ENCODE measurements at regions not wholly inside any gene's neighbourhood (a gene's known extent, or its start where the extent isn't known, plus 50 kb on each side); places are given as distances from the start of the nearest gene placed in this dataset.
"Not testable (repeated sequence)": the region's sequence is repeated elsewhere in the genome, so short reads cannot be mapped to it uniquely, and the experiment has no call there.

DNA sequence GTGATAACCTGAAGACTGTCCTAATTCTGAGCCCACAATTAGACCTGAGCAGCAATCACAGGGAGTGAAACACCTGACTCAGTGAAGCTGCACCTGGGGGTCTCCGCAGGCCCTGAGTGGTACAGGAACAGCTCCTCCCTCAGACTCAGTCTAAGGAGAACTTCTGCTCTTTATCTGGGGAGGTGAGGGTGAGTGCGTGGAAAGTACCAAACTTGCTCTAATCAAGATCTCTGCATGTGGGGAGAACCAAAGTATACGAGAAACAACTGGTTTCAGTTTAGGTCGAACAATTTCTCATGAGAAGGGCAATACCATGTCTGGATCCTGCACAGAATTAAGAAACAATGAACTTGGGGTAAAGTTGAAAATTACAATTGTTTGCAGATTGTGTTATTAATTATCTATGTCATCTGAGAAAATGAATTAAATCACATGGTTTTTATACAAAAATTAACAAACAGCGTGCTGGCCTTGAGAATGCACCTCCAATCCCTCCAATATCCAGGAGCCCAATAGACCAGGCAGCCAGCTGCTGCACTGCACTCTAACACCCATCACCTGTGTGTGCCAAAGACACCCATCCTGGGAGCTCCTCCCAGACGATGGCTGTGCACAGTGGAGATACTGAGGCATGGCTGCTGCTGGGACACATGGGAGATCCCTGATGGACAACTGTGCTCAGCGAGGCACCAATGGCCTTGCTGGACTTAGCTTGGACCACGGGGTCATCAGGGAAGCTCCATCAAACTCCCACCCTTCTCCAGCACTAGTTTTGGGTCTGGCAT is 828.8 kb downstream of the TMEM121 start:
- H3K9me3 Mint-ChIP-seq, POLR2A ChIA-PET, ATAC-seq, DNase-seq, H3K4me1 Mint-ChIP-seq, H3K27ac Mint-ChIP-seq, H3K36me3 Mint-ChIP-seq, H3K4me3 Mint-ChIP-seq: not testable (repeated sequence)
- peaks cover 5 to 34% (median 18%) of the 10 kb centered on the region in 5 donors for H3K27me3 Mint-ChIP-seq

DNA sequence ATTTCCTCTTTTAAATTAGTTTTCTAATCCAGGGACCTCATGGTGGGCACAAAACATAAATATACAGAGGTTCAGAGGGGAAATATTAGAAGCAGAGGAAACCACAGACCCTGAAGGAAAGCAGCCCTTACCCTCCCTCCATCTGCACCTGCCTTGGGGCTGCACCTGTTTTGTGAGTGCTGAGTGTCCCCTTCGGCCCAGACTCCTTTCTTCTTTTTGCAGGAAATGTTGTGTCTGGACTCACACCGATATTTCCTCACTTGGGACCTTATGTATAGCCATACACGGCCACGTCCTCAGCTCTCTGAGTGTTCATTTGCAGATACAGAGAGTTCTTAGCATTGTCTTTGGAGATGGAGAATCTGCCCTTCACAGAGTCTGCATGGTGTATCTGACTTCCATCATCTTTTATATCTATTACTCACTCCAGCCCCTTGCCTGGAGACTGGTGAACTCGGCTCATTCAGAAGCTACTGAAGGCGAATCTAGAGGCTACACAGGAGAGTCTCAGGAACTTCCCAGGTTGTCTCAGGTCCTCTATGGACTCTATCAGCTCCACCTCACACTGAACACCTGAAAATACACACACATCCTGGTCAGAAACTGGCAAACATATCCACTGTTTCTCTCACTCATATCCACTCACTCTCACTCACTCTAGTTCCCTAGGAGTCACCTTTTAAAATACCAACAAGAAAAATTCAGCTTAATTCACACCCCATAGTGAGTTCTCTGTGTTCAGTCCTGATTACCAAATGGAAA is 829.7 kb downstream of the TMEM121 start:
- ATAC-seq, DNase-seq, POLR2A ChIA-PET, H3K4me3 Mint-ChIP-seq, H3K4me1 Mint-ChIP-seq, H3K9me3 Mint-ChIP-seq, H3K36me3 Mint-ChIP-seq: not testable (repeated sequence)
- peak overlapping the region in 1 of 10 donors; percentile 78 for H3K27ac Mint-ChIP-seq
- peaks cover 5 to 39% (median 14%) of the 10 kb centered on the region in 5 donors for H3K27me3 Mint-ChIP-seq

DNA sequence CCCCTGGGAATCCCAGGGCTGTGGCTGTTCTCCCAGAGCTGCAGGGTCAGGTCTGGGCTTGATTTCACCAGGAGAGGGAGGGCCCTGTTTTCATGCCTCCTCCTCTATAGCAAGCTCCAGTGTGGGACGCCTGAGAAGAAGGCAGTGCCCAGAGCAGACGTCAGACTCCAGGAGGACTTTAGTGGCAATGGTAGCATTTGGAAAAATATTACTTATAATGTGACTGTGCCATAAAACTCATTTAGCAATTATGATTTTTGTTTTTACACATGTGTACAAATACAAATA is 830.2 kb downstream of the TMEM121 start:
- ATAC-seq, DNase-seq, H3K9me3 Mint-ChIP-seq, POLR2A ChIA-PET, H3K4me3 Mint-ChIP-seq, H3K36me3 Mint-ChIP-seq, H3K4me1 Mint-ChIP-seq: not testable (repeated sequence)
- H3K27ac Mint-ChIP-seq = peak overlapping the region in 1 of 10 donors; percentile 78
- H3K27me3 Mint-ChIP-seq = peaks cover 3 to 44% (median 13%) of the 10 kb centered on the region in 5 donors

DNA sequence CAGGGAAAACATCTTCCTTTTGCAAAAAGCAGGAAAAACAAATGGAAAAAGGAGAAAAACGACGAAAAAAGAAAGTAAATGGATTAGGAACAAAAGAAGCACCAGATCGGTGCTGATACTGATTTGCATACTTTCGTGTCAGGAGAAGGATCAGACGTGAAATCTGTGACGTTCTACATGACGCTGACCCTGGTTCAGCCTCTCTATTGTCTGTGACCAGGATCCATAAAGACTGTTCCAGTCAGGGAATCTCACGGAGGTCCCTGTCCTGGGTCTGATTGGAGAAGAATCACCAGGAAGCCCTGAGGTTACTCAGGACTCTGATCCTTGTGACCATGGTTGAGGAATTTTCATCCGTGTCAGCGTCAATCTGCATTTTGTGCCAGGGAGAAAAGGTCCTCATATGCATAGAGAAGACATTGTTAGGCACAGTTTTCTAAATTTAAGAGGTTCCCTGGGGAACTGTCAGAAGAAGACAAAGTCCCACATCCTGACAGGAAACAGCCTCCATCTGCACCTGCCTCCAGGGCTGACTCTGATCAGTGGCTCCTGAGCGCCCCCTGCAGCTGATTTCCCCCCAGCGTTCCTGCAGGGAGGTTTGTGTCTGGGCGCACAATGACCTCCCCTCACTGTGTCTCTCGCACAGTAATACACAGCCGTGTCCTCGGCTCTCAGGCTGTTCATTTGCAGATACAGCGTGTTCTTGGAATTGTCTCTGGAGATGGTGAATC is 832.9 kb downstream of the TMEM121 start:
- peak in 1 of 2 donors; percentile 32 for ATAC-seq
- DNase-seq = peak in 3 of 10 donors; percentile 27 to 49 (median 36)
- H3K4me1 Mint-ChIP-seq, H3K27ac Mint-ChIP-seq, H3K36me3 Mint-ChIP-seq, H3K9me3 Mint-ChIP-seq, H3K4me3 Mint-ChIP-seq, POLR2A ChIA-PET: not testable (repeated sequence)
- H3K27me3 Mint-ChIP-seq = peaks cover 4 to 39% (median 11%) of the 10 kb centered on the region in 5 donors

DNA sequence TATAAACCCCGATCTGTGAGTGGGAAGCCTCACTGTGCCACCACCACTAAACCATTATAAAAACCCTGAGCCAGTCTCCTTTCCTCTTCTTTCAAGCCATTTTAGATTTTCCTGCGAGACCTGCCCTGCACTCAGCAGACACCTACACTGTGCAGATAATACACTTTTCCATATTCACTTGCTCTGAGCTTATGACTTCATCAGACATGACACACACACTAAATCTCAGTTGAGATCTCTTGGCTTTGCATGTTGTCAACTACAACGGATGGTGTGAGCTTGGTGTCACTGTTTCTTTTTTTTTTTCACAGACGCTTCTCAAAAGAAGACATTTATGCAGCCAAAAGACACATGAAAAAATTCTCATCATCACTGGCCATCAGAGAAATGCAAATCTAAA is 839.0 kb downstream of the TMEM121 start:
- H3K9me3 Mint-ChIP-seq, ATAC-seq, H3K4me3 Mint-ChIP-seq, H3K27ac Mint-ChIP-seq, H3K36me3 Mint-ChIP-seq, H3K4me1 Mint-ChIP-seq, POLR2A ChIA-PET, DNase-seq: not testable (repeated sequence)
- H3K27me3 Mint-ChIP-seq = peaks cover 1 to 39% (median 11%) of the 10 kb centered on the region in 5 donors

DNA sequence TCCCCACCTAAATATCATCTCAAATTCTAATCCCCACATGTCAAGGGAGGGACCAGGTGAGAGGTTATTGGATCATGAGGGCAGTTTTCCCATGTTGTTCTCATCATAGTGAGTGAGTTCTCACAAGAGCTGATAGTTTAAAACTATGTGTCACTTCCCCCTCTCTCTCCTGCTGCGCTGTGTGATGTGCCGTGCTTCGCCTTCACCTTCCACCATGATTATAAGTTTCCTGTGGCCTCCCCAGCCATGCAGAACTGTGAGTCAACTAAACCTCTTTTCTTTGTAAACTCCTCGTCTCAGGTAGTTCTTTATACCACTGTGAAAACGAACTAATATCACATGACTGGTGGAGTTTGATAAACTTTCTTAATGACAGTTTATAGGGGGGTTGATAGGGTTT is 839.5 kb downstream of the TMEM121 start:
- DNase-seq, H3K4me1 Mint-ChIP-seq, H3K4me3 Mint-ChIP-seq, H3K27ac Mint-ChIP-seq, H3K36me3 Mint-ChIP-seq, H3K9me3 Mint-ChIP-seq, ATAC-seq, POLR2A ChIA-PET: not testable (repeated sequence)
- H3K27me3 Mint-ChIP-seq = peaks cover 1 to 41% (median 14%) of the 10 kb centered on the region in 5 donors

DNA sequence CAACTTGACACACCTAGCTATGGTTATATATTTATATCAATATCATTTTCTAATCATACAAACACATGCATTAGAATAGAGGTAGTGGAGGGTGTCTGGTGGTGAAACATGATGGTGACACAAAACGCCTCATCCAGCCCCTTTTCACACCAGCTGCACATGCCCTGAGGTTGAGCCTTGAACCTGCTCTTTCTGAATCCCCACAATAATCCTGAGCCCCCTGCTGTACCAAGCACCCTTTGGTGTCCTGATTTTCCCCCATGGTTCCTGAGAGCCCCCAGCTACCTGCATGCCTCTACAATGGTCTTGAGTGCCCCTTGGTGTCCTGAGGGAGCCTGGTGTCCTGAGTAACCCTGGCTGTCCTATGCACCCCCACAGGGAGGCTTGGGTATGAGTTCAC is 840.6 kb downstream of the TMEM121 start:
- peaks cover 1 to 35% (median 14%) of the 10 kb centered on the region in 5 donors for H3K27me3 Mint-ChIP-seq
- H3K27ac Mint-ChIP-seq, H3K4me1 Mint-ChIP-seq, POLR2A ChIA-PET, H3K4me3 Mint-ChIP-seq, ATAC-seq, DNase-seq, H3K36me3 Mint-ChIP-seq, H3K9me3 Mint-ChIP-seq: not testable (repeated sequence)

DNA sequence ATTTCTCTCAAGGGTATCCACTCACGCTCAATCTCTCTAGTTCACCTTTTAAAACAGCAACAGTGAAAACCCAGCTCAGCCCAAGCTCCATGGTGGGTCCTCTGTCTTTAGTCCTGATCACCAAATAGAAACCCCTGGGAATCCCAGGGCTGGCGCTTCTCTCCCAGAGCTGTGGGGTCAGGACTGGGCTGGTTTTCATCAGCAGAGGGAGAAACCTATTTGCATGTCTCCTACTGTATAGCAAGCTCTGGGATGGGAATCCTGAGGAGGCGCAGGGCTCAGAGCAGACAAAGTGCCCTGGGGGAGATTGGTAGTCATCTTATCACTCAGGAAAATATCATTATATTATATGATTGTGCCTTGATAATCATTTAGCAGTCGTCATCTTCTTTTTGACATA is 843.1 kb downstream of the TMEM121 start:
- H3K36me3 Mint-ChIP-seq, DNase-seq, ATAC-seq, H3K9me3 Mint-ChIP-seq, H3K27ac Mint-ChIP-seq, H3K4me3 Mint-ChIP-seq, POLR2A ChIA-PET: not testable (repeated sequence)
- Mint-ChIP-seq H3K4me1 (peaks cover 8 to 18% (median 16%) of the 10 kb centered on the region in 4 donors), H3K27me3 (peaks cover 1 to 33% (median 13%) of the 10 kb centered on the region in 5 donors)

DNA sequence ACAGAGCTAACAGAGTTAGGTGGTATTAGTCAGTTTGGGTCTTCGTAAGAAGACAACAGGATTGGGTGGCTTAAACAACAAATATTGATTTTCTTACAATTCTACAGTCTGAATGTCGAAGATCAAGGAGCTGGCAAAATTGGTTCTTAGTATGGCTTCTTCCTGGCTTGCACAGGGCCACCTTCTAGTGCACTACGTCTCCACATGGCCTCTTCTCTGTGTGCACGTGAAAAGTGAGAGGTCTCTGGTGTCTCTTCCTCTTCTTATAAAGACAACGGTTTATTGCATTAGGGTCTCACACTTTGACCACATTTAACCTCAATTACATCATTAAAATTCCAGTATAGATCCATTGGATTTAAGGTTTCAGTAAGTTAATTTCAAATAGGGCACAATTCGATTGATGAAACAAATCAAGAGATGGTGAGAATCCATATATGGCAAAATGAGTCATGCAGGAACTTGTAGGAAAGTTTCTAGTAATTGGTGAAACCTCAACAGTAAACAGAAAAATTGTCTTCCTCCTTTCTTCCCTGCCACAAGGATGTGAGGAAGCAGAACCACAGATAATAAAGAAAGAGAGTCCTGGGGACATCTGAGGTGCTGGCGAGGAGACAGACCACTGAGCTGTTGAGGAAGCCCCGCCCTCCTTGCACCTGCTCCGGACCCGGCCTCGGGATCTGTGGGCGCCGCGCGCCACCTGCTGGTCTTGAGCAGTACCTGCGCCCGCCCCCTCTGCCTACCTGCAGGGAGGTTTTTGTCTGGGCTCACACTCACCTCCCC is 846.7 kb downstream of the TMEM121 start:
- POLR2A ChIA-PET = no interaction called here
- Mint-ChIP-seq H3K27me3 (peaks cover 3 to 22% (median 10%) of the 10 kb centered on the region in 5 donors), H3K27ac (peak overlapping the region in 5 of 10 donors; percentile 16 to 82 (median 66)), H3K36me3 (no peaks in the 10 kb centered on the region), H3K9me3 (no peaks in the 10 kb centered on the region), H3K4me1 (peaks cover 10 to 18% (median 17%) of the 10 kb centered on the region in 4 donors), H3K4me3 (peak overlapping the region; percentile 12 to 75 (median 62))
- DNase-seq (peak; percentile 66 to 87 (median 74)), ATAC-seq (peak; percentile 96 to 98)

DNA sequence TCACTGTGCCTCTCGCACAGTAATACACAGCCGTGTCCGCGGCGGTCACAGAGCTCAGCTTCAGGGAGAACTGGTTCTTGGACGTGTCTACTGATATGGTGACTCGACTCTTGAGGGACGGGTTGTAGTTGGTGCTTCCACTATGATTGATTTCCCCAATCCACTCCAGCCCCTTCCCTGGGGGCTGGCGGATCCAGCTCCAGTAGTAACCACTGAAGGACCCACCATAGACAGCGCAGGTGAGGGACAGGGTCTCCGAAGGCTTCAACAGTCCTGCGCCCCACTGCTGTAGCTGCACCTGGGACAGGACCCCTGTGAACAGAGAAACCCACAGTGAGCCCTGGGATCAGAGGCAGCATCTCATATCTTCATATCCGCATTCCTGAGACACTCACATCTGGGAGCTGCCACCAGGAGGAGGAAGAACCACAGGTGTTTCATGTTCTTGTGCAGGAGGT is 847.3 kb downstream of the TMEM121 start:
- ATAC-seq, H3K36me3 Mint-ChIP-seq, H3K9me3 Mint-ChIP-seq, POLR2A ChIA-PET, DNase-seq: not testable (repeated sequence)
- Mint-ChIP-seq H3K27ac (peak overlapping the region in 3 of 10 donors; percentile 21 to 82 (median 71)), H3K27me3 (peaks cover 3 to 22% (median 9%) of the 10 kb centered on the region in 5 donors), H3K4me1 (peaks cover 10 to 18% (median 17%) of the 10 kb centered on the region in 4 donors), H3K4me3 (peak overlapping the region in 9 of 10 donors; percentile 12 to 75 (median 59))

DNA sequence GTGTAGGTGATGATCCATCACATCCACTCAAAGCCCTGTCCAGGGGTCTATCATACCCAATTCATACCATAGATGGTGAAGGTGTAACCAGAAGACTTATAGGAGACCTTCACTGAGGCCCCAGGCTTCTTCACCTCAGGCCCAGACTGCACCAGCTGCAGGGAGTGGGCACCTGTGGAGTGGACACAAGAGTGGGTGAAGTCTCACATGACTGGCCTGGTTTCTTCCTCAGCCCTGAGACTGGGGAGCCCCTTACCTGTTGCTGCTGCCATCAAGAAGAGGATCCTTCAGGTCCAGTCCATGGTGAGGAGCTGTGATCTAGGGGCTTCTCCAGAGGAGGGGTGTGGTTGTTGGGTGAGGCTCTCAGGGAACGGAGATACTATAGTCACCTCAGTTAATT is 851.0 kb downstream of the TMEM121 start:
- Mint-ChIP-seq H3K27ac (no peak overlapping the region), H3K27me3 (peaks cover 5 to 16% (median 10%) of the 10 kb centered on the region in 5 donors), H3K36me3 (no peaks in the 10 kb centered on the region), H3K4me3 (no peak overlapping the region), H3K9me3 (no peaks in the 10 kb centered on the region), H3K4me1 (peaks cover 13 to 18% (median 17%) of the 10 kb centered on the region in 4 donors)
- DNase-seq (no peak), ATAC-seq (no peak)
- POLR2A ChIA-PET = no interaction called here

DNA sequence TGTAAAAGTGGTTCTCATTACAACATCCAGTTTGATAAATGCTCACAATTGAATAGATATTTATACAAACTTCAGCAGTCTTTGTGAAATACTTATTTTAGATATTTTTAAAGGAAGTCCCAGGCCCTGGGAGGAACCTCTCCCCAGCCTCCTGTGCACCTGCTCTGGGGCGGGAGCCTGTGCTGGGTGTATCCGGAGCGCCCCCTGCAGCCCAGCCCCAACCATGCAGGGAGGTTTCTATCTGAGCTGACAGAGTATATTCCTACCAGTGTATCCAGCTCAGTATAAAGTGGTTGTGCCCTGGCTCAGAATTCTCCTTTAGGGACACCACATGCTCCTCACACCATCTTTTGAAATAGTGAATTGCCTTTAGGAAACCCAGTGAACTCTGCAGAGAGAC is 851.8 kb downstream of the TMEM121 start:
- POLR2A ChIA-PET = no interaction called here
- H3K4me1 Mint-ChIP-seq = peaks cover 10 to 14% (median 12%) of the 10 kb centered on the region in 4 donors
- H3K9me3 Mint-ChIP-seq = no peaks in the 10 kb centered on the region
- peaks cover 3 to 17% (median 10%) of the 10 kb centered on the region in 5 donors for H3K27me3 Mint-ChIP-seq
- peak in 4 of 10 donors; percentile 7 to 30 (median 20) for DNase-seq
- H3K36me3 Mint-ChIP-seq = no peaks in the 10 kb centered on the region
- ATAC-seq = peak; percentile 33 to 44
- H3K27ac Mint-ChIP-seq = no peak overlapping the region
- H3K4me3 Mint-ChIP-seq = no peak overlapping the region
